IPS-18c (cell line): ENCODE measurements at regions not wholly inside any gene's neighbourhood (a gene's known extent, or its start where the extent isn't known, plus 50 kb on each side); places are given as distances from the start of the nearest gene placed in this dataset.
"Not testable (repeated sequence)": the region's sequence is repeated elsewhere in the genome, so short reads cannot be mapped to it uniquely, and the experiment has no call there.

Experiments
- H3K4me3 ChIP-seq: 2 replicates; pipeline ENCODE4 v1.7.0; 2013; ENCODE audit warnings: low read depth, mild to moderate bottlenecking, low read length, moderate library complexity; ENCODE audit not compliant: insufficient read depth
- H3K9me3 ChIP-seq: one replicate; pipeline ENCODE4 v1.6.1; 2013; ENCODE audit warnings: mild to moderate bottlenecking, low read length, moderate library complexity; ENCODE audit not compliant: control insufficient read depth, insufficient read depth

GRCh38 chr3:103494512-103494911, 1059.7 kb downstream of the ZPLD1 start:
- no peaks in the 10 kb centered on the region for H3K9me3 ChIP-seq
- H3K4me3 ChIP-seq: no peak overlapping the region

- Histone ChIP-seq H3K9me3 (no peaks in the 10 kb centered on the region), H3K4me3 (no peak overlapping the region)
Observed at GRCh38 chr3:103495186-103495585, 1060.4 kb downstream of the ZPLD1 start.

GRCh38 chr3:103499132-103499900, 1064.5 kb downstream of the ZPLD1 start:
- no peaks in the 10 kb centered on the region for H3K9me3 ChIP-seq

GRCh38 chr3:103499967-103500366, 1065.2 kb downstream of the ZPLD1 start:
- no peak overlapping the region for H3K4me3 ChIP-seq
- no peaks in the 10 kb centered on the region for H3K9me3 ChIP-seq

More at GRCh38 chr3:103499132-103499900, 1064.5 kb downstream of the ZPLD1 start:
- no peak overlapping the region for H3K4me3 ChIP-seq

- Histone ChIP-seq H3K4me3 (no peak overlapping the region), H3K9me3 (no peaks in the 10 kb centered on the region)
Observed at GRCh38 chr3:103510760-103511159, 1075.9 kb downstream of the ZPLD1 start.

- Histone ChIP-seq H3K9me3 (no peaks in the 10 kb centered on the region), H3K4me3 (no peak overlapping the region)
Observed at GRCh38 chr3:103511891-103512290, 1077.1 kb downstream of the ZPLD1 start.

GRCh38 chr3:103512595-103512994, 1077.8 kb downstream of the ZPLD1 start:
- Histone ChIP-seq H3K9me3 (no peaks in the 10 kb centered on the region), H3K4me3 (no peak overlapping the region)

- H3K4me3 ChIP-seq: no peak overlapping the region
- no peaks in the 10 kb centered on the region for H3K9me3 ChIP-seq
Observed at GRCh38 chr3:103513003-103513402, 1078.2 kb downstream of the ZPLD1 start.

- Histone ChIP-seq H3K9me3 (no peaks in the 10 kb centered on the region), H3K4me3 (no peak overlapping the region)
Observed at GRCh38 chr3:103515116-103515515, 1080.3 kb downstream of the ZPLD1 start.

- H3K9me3 ChIP-seq: no peaks in the 10 kb centered on the region
- H3K4me3 ChIP-seq: no peak overlapping the region
Observed at GRCh38 chr3:103516950-103517349, 1082.1 kb downstream of the ZPLD1 start.

GRCh38 chr3:103531327-103531726, 1096.5 kb downstream of the ZPLD1 start:
- not testable (repeated sequence) for H3K9me3 ChIP-seq, H3K4me3 ChIP-seq

- no peaks in the 10 kb centered on the region for H3K9me3 ChIP-seq
- no peak overlapping the region for H3K4me3 ChIP-seq
Observed at GRCh38 chr3:103532986-103533385, 1098.2 kb downstream of the ZPLD1 start.

GRCh38 chr3:103554451-103554850, 1119.6 kb downstream of the ZPLD1 start:
- no peak overlapping the region for H3K4me3 ChIP-seq
- H3K9me3 ChIP-seq: no peaks in the 10 kb centered on the region

GRCh38 chr3:103564116-103564515, 1129.3 kb downstream of the ZPLD1 start:
- not testable (repeated sequence) for H3K9me3 ChIP-seq, H3K4me3 ChIP-seq

GRCh38 chr3:103585809-103586208, 1151.0 kb downstream of the ZPLD1 start:
- no peak overlapping the region for H3K4me3 ChIP-seq
- no peaks in the 10 kb centered on the region for H3K9me3 ChIP-seq

- Histone ChIP-seq H3K4me3 (no peak overlapping the region), H3K9me3 (no peaks in the 10 kb centered on the region)
Observed at GRCh38 chr3:103589770-103590169, 1155.0 kb downstream of the ZPLD1 start.

GRCh38 chr3:103600844-103601243, 1166.0 kb downstream of the ZPLD1 start:
- Histone ChIP-seq H3K4me3 (no peak overlapping the region), H3K9me3 (no peaks in the 10 kb centered on the region)

GRCh38 chr3:103601666-103602065, 1166.9 kb downstream of the ZPLD1 start:
- no peak overlapping the region for H3K4me3 ChIP-seq

GRCh38 chr3:103609472-103609871, 1174.7 kb downstream of the ZPLD1 start:
- Histone ChIP-seq H3K9me3 (no peaks in the 10 kb centered on the region), H3K4me3 (no peak overlapping the region)

More at GRCh38 chr3:103601666-103602065, 1166.9 kb downstream of the ZPLD1 start:
- H3K9me3 ChIP-seq: no peaks in the 10 kb centered on the region
